NB4 (cell line): ENCODE measurements at regions not wholly inside any gene's neighbourhood (a gene's known extent, or its start where the extent isn't known, plus 50 kb on each side); places are given as distances from the start of the nearest gene placed in this dataset.

Experiments used
- CTCF ChIP-seq: IDR thresholded peaks from one replicate; pipeline ENCODE4 v1.5.1; 2012; ENCODE audit warnings: low read depth, low read length
- MAX ChIP-seq: IDR thresholded peaks from 2 replicates; pipeline ENCODE4 v1.6.1; 2011; ENCODE audit warnings: low read depth, low read length
- POLR2A ChIP-seq: IDR thresholded peaks from 2 replicates; pipeline ENCODE4 v1.6.1; 2011; ENCODE audit warnings: mild to moderate bottlenecking; ENCODE audit not compliant: insufficient read length; ENCODE audit errors: extremely low read depth

DNA sequence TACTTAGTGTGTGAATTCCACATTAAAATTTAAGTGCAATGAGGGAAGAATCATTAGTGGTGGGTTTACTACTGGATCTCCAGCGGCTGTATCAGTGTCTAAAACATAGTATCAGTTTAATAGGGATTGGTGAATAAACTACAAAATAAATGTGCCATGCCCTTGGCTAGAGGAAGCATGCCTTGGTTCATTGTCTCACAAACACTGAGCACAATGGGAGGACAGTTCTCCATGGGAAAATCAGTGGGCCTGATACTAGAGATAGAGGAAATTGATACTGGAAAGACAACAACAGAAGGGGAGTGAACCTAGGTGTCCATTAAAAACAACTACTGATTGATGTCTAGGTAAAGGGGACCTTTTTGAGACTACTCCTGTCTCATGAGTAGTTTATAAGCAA is 971.6 kb downstream of the SUCLG1 start:
- no peak for TF ChIP-seq CTCF
- TF ChIP-seq POLR2A, result no peak
- no peak for TF ChIP-seq MAX
